GM10266 (cell line): ENCODE measurements at regions not wholly inside any gene's neighbourhood (a gene's known extent, or its start where the extent isn't known, plus 50 kb on each side); places are given as distances from the start of the nearest gene placed in this dataset.
"Not testable (repeated sequence)": the region's sequence is repeated elsewhere in the genome, so short reads cannot be mapped to it uniquely, and the experiment has no call there.

Experiments used
- DNase-seq: peaks from one replicate; pipeline ENCODE4 v3.0.0; 2012; ENCODE audit errors: extremely low spot score
- CTCF ChIP-seq: IDR thresholded peaks from 2 replicates; pipeline ENCODE4 v1.5.1; 2012; ENCODE audit warnings: mild to moderate bottlenecking, low read depth; ENCODE audit not compliant: control insufficient read depth, insufficient read depth; ENCODE audit errors: missing control alignments

DNA sequence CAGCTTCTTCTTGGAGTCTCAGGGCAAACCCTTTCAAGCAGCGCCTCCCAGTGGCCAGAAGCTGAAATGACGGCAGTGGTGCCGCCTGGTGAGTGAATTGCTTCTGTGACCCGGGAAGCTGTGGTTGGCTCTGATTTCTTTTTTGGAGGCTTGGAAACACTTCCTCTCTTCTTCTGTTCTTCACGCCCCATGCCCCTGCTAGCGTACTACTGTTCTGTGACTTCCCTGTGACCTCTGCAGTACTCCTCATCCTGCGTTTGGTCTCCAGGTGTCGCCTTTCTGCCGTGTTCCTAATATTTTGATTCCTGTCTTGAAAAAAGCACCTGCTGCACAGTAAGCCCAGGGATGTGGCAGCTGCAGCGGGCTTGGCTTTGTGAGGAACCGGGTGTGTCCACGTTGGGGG, 176.4 kb downstream of the ADRA2C start:
- DNase-seq, result peak; percentile 28
- peak; percentile 52 for TF ChIP-seq CTCF

GRCh38 chr4:3943051-3943450, 176.9 kb downstream of the ADRA2C start:
- DNase-seq, result not testable (repeated sequence)

GRCh38 chr4:3945511-3946290, 179.5 kb downstream of the ADRA2C start:
- TF ChIP-seq CTCF, result no peak
- no peak for DNase-seq

- not testable (repeated sequence) for DNase-seq
These were observed 180.4 kb downstream of the ADRA2C start for GRCh38 chr4:3946553-3946952.

DNA sequence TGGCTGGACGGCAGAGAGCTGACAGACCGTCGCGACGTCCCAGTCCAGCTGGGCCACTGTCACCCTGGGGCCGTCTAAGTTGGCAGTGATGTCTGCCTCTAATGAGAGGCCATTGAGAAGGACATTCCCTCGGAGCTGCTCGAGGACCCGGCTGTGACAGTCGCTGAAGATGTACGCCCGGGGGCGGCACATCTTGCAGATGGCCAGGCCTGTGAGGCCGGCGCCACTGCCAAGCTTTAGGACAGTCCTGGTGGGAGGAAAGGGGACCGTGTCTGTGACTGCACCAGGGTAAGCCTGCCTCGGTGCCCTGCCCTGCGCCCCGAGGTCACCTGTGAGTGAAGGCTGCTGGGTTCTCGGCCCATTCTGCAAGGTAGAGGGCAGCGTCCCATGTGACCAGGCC, 181.6 kb downstream of the ADRA2C start:
- not testable (repeated sequence) for DNase-seq

DNA sequence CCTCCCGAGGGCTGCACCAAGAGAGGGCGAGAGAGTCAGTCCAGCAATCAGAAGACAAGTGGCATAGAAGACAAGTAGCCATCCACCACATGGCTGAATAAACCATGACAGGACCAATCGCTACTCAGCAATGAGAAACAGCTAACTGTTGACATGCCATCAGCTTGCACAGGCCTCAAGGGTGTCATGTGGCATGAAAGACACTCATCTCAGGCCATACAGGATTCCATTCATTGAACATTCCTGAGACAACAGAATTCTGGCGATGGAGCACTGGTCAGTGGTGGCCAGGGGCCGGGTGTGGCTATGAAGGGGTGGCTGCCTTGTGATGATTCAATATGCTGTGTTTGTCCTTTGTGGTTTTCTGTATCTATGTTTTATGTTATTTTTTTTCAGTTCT, 182.0 kb downstream of the ADRA2C start:
- DNase-seq, result not testable (repeated sequence)

- TF ChIP-seq CTCF, result peak; percentile 49
- DNase-seq, result not testable (repeated sequence)
These were observed 183.7 kb downstream of the ADRA2C start for GRCh38 chr4:3949916-3950315.

DNA sequence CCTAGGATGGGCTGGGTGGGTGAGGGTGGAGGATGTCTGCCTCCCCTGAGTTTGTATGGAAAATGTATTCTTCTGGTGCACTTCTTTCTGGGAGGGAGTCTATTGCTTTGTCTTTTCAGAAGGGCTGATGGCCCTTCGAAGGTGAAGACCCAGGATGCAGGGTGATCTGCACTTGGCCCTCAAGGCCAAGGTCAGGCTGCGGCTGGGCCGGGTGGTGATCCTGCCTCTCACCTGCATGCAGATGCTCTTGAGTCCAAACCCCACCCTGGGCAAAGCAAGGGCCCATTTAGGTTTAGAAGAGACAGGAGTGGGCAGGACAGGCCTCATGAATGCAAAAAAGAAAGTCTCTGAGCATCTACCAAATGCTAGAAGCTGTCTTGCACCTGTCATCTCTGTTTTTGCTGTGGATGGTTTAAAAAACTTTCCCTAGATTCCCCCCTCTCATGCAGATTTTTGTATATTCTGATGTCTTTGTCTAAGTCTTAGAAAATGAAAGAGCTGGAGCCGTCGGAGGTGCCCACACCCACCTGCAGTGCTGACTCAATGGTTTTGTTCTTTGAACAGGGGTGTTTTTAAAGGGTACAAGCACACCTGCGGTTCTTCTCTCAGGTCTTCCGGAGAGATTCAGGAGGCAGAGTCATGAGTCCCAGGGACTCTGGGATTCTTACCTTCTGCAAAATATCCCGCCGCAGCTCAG, 186.4 kb downstream of the ADRA2C start:
- not testable (repeated sequence) for DNase-seq

DNA sequence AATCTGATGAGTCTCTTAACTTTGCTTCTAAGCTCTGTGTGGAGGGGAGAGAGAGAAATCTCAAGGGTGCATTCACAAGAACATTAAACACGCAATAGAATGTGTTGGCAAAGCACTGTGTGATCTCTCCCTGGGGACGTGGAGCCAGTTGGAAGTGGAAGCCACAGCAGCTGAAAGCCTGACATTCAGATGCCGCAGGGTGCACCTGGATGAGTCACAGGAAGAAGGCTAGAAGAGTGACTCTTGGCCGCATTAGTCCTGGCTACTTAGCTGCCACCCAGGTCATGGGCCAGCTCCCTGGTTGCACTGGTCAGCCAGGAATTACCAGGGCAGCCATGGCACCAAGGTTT, 186.9 kb downstream of the ADRA2C start:
- not testable (repeated sequence) for DNase-seq

- DNase-seq, result peak; percentile 59
These were observed 188.5 kb downstream of the ADRA2C start for GRCh38 chr4:3954540-3955320.
